Ecto neural progenitor cell (in vitro differentiated cells): ENCODE measurements at regions not wholly inside any gene's neighbourhood (a gene's known extent, or its start where the extent isn't known, plus 50 kb on each side); places are given as distances from the start of the nearest gene placed in this dataset.
A peak's percentile ranks its signal among the peaks of the same experiment; 100 is the strongest.

Experiments
- DNase-seq: peaks from one replicate; pipeline ENCODE4 v3.0.0-alpha.2; 2018; ENCODE audit warnings: low spot score

DNA sequence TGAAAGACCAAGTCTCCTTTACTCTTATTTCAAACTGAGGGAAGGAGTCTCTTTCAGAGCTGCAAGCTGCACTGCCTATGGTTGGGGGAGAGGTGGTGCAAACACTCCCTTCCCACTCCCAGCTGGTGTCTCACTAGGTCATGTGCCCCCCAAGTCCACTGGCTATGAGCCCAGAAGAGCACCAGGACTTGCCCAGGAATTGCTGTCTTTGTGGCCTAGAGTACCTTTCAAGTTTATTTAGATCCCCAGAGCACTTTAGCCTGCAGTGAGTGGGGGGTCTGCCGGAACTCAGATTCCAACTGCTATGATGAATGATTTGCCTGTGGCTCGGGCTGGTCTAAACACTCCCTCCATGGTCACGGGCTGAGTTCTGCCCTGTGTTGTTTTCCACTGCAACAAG lies 192.6 kb upstream of the CITED2 start:
- DNase-seq: no peak

DNA sequence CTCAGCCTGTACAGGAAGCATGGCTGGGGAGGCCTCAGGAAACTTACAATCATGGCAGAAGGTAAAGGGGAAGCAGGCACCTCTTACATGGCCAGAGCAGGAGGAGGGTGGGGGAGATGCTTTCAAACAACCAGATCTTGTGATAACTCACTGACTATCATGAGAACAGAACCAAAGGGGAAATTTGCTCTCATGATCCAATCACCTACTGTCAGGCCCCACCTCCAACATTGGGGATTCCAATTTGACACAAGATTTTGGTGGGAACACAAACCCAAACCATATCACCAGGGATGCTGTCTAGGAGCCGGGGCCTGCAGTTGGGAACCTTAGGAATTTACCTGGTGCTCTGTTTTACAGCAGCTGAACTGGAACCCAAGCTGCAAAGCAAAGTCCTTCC lies 191.1 kb upstream of the CITED2 start:
- DNase-seq: no peak

DNA sequence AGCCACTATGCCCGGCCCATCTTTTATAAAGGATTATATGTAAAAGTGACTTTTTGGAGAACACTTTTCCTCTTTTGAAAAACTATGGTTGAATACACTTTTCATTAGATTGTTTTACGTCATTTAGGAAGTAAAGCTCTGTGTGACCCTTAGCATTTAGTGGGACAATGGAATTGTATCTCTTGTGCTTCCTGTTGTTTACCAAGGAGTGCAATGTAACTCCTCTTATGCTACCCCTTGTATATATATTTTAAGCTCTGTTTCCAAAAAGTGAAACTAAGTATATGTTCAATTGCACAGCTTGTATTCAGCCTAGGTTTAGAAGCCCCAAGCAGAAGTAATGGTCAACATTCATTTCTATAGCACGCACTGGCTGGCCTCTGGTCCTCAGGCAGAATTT lies 183.1 kb upstream of the CITED2 start:
- DNase-seq: no peak

DNA sequence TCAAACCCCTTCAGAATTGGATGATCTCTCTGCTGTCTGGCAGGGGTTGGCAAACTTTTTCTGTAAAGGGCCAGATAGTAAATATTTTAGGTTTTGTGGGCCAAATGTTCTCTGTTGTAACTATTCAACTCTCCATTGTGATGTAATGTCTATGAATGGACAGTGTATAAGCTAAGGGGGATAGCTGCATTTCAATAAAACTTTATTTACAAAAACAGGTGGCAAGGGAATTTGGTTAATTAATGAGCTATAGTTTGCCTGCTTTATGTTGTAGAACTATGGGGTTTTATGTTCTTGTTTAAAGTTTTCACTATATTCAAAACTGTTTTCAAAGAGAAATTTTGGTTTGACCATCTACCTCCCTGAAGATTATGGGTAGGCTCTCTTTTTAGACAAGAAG lies 182.1 kb upstream of the CITED2 start:
- no peak for DNase-seq

DNA sequence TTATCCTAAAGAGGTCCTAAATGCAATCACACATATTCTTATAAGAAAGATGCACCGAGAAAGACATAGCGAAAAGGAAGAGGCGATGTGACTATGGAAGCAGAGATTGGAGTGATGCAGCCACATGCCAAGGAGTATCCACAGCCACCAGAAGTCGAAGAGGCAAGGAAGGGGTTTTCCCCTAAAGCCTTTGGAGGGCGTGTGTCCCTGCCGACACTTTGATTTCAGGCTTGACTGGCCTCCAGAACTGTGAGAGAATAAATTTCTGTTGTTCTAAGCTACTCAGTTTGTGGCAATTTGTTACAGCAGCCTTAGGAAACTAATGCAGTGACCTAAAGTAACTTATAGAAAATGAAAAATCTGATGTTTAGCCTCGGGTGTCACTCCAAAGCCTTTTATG lies 179.5 kb upstream of the CITED2 start:
- DNase-seq: no peak

DNA sequence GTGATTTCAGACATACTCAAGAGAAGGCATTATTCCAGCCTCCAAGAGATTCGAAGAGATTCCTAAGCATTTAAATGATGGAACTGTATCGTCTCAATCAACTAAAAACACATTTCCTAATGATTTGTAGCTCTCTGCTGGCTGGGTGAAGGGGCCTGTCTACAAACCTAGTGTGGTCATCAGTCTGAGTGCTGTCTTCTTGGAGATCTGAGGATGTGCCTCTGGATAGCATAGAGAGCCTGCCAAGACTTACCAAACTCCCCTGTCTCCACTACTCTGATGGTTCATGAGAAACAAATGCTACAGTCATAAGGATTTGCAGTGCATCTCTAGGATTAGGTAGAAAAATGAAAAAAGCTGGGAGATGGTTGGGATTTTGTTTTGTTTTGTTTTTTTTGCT lies 176.9 kb upstream of the CITED2 start:
- DNase-seq: no peak

DNA sequence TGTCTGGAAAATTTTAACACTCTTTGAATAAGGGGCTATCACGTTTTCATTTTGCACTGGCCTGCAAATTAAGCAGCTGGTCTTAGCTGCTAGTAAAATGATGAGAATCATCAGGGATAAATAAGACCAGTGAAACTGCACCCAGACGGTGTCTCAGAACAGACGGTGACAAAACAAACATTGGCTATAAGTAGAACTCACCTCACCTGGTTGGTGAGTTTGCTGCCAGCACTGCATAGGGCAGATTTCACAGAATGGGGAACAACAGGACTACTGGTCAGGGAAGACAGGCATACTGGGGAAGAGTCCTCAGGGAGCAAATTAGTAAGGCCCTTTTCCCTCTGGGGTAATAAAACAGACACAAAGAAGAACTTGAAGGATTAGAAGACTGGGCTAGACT lies 175.9 kb upstream of the CITED2 start:
- no peak for DNase-seq

DNA sequence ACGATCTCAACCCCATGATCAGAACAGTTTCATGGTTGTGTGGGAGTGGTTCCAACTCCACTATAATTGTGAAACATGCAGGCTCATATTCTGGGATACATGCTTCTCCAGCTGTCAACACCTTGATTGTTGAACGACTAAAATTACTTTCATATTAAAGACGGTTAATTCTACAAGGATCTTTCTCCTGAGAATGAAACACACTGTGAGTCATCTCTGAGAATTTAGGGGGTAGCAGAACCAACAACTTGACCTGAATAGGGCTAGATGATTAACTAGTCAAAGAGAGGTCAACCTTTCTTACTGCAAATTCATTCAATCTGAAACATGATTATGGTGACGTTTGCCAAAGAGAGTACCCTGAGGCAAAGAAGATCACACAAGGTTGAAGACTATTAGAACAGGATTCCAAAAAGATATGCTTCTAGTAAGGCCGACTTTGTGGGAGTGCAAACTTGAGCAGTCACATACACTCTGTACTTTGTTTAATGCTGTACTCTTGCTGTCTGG lies 175.2 kb upstream of the CITED2 start:
- no peak for DNase-seq

DNA sequence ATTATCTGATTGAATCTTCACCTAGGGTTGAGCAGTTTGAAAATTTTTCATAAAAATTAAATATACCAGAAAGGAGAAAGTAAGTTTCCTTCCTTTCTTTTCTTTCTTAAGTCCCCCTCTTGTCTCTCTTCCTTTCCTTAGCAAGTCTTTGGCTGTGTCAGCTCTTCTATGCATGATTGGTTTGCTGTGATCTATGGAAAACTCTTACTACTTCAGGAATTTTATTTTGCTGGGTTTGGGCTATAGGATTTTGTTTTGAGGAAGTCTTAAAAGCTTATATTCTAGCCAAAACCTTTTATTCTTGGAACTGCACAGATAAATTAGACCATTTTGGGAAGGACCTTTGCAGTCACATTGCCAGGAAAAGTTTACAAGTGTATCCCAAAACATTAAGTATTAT lies 173.4 kb upstream of the CITED2 start:
- DNase-seq: no peak

DNA sequence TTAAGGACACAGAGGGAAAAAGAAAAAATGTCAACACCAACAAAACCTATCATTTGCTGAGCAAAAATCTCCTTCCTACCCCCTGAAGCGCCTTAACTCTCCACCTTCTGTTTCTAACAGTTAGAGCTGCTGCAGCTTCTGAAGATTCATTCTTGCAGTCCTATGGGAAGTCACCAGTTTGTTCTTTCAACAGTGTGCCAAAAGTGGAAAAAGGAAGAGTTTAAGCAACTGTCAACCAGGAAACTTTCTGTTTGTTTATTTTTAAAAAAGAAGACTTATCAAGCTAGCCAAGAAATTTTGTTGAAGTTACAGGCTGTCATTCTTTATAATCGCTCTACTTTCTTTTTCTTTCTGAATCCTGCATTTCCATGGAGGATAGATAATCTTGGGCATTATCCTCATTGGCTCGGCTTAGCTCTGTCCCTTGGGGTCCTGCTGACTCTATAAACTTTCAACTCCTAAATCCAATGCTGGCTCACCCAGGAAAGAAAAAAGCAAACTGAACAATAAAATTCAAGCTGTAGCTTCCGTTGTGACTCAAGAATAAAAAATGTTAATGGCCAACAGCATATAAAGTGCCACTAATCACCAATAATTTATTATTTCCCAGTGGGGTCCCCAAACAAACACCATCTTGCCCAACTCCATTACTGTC lies 172.8 kb upstream of the CITED2 start:
- DNase-seq: no peak

DNA sequence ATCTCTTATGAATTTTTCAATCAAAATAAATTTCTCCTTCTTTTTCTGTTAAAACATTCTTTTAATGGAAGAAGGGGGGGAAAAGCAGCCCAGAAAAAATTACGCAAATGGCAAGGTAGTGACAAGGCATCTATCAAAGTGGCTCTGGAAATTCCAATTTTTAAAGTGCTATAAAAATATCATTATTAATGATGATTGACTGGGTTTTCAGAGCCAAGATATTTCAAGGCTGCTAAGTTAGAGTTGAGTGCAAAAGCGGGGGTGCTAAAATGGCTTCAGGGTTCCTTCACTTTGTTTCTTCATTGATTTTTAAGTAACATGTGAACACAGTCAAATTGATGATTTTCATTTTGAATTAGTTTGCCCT lies 171.6 kb upstream of the CITED2 start:
- DNase-seq: no peak

DNA sequence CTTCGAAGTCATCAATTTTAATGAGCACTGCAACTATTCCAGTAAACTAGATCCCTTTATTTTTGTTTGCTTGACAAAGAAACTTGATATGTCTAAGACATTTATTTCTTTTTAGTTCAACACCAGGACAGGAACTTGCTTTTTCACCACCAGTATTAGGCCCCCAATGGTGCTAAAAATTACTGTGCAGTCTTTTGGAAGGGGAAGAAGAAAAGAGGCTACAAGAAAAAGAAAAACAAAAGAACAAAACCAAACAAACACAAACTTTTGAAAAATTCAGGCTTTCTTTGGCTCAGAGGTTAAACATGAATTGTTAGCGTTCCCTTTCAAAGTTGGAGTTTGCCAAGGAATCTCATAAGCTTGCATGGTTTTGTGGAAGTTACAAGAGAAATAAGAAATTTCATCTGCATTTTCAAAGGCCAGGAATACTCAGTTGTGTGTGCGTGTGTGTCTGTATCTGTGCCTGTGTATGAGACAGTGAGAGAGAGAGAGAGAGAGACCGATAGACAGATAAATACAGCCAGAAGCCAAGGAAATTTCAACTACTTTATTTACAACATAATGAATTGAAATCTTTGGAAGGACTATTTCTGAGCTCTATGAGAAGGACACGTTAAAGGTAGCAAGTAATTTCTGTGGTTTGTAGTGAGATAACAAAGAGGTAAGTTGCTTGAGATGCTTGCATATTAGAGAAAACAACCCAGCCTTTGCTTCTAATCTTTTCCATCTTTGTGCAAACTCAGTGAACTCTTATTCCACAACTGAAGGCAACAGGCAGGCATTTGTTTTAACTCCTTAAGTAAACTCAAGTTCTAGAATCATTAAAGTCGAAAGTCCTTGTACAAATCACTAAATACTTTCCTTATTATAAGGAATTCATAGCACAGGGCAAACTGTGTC lies 171.0 kb upstream of the CITED2 start:
- DNase-seq: no peak

DNA sequence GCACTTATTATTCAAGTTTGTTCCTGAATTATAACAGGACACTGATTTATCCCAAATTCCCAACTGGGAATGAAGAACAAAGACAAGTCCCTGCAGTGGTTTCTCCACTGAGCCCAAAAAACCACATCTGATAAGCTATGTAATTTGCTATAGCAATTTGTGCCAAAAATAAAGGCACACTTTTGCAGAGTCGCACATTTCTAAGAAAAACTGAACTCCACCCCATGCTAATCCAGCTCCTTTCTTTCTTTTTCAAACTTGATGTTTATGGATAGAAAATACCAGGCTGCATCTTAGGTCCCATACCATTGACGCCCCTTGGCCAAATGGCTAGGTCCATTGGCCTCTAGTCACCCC lies 170.2 kb upstream of the CITED2 start:
- no peak for DNase-seq

DNA sequence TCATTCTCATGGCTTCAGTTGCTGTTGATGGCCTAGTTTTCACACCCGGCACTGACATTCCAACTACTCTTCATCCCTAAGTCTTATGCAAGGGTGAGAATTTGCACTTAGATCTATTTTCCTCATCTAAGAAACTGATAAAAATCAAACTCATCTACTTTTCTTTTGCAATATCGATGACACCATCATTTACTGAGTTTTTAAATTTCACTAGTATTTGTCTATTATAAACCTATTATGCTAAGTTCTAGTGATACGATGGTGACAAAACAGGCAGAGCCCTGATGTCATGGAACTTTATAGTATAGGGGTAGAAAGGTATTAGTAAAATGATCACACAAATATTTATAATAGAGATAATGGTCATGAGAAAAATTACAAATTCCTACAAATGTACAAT lies 167.9 kb upstream of the CITED2 start:
- no peak for DNase-seq

DNA sequence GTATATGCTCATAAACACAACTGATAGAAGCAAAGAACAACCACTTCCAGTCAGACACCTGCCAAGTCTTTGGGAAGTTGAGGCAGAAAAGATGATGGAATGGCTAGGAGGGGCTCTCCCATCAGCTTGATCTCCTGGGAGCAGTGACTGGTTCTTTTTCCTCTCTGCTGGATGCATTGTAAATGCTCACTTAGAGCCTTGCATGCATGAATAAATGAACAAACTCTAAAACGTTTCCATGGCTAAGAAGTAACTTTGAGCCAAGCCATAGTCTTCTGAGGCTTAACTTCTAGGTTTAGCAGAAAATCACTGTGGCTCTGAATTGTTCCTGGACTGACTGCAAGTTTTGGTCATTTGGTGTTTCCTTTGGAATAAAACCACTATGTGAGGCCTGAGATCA lies 166.4 kb upstream of the CITED2 start:
- DNase-seq: no peak

DNA sequence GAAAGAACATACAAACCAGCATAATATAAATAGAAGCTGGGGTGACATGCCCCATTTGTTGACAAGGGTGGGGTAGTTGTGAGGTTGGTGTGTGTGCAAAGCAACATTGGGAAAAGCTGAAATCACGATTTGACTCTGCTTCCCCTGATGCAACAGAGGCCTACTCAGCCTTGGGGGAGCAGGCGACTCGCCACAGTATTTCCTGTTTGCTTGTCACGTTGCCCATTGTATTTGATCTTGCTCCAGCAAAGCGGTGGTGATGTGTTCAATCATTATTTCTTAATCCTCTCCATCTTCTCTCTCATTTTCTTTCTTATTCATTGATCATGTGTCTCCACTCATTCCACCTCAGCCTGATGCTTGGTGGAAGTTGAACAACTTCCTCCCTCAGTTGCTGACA lies 165.8 kb upstream of the CITED2 start:
- no peak for DNase-seq

DNA sequence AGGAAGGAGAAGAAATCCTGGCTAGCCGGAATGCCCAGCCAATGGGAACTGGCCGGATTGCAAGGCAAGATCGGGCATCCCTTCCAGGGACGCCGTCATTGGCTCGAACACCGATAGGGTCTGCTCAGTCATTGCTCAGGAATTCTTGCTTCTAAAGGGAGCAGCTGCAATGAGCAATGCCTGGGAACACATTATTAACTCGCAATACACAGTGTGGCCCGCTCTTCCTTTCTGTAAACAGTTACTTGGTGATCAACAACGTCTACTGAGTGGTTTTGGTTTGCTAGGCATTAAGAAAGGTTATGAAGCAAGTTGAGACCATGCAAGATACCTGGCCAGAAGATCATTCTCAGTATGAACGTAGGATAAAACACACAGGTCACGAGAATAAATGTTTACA lies 165.4 kb upstream of the CITED2 start:
- DNase-seq: peak; percentile 49

DNA sequence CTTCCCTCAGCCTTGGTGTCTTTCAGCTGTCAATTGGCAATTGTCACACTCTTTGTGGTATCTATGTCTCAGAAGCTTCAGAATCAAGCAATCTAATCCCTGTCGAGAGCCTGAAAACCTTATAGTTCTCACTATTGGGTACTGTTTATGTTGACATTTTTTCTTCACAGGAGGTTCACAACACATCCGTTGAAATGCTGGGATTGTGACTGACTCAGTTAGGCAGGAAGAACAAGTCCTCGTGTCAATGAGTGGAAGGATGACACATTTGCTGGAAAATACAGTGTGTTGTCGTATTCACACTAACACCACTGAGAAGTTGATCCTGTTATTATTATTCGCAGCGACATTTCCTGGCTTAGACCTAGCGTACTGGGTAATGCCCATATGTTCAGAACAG lies 163.9 kb upstream of the CITED2 start:
- no peak for DNase-seq

DNA sequence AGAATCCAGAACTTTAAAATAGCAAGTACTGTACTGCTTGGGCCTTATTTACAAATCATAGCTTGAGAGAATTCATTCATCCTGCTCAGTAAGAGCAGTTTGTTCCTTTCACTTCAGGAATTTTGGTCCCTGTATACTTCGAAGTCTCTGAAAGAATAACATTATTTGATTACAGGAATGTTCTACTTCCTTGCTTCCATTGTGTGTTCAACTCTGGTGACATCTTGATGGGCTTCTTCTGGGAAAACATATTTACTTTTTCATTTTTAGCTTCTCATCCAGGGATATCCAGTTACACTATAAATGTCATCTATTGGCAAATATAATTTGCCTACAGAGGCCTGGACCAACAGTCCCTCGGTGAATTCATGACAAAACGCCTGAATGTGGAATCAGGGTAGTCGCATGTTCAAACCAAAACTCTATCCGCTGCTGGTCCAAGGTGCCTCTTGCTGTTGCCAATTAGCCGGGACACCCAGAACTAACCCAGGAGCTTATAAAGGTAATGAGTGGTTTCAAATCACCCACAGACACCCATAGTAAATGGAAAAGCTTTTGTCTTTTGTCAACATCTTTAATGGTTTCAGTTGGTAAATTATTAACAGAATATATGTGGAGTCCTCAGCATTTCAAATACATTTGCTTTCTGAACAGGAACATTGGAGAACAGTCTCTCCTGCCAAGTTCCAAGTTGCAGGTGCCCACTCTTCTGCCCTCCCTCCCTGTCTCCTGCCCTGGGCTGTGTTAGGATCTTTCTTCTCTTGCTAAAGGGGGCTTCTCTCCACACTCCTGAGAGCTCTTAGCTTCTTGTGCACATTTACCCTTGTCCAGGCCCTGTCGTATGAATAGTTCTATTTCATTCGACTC lies 162.5 kb upstream of the CITED2 start:
- DNase-seq: no peak

DNA sequence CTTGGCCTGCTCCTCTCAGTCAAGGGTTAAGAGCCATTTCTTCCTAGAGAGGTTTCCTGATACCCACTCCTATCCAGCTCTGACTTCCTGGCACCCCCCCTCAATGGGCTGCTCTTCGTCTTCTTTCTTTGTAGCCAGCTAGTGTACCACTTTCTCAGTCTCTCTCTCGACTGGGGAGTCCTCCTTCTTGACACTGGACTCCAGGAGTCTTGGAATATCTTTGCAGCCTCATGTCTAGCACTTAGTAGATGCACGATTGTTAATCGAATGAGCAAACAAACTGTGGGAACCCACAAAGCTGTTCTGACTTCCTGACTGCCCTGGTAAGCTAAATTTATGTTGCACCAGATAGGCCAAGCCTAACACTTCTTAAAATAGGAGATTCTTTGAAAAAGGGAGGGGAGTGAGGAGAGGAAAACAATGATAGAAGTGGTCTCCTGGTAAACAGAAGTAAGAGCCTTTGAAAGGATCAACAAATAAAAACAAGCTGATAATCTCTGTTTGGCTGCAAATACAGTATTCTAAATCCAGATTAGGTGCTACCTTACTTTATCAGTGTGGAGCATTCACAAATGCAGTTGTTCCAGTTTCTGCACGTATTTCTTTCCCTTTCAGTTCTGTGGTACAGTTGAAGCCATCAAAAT lies 160.1 kb upstream of the CITED2 start:
- no peak for DNase-seq

DNA sequence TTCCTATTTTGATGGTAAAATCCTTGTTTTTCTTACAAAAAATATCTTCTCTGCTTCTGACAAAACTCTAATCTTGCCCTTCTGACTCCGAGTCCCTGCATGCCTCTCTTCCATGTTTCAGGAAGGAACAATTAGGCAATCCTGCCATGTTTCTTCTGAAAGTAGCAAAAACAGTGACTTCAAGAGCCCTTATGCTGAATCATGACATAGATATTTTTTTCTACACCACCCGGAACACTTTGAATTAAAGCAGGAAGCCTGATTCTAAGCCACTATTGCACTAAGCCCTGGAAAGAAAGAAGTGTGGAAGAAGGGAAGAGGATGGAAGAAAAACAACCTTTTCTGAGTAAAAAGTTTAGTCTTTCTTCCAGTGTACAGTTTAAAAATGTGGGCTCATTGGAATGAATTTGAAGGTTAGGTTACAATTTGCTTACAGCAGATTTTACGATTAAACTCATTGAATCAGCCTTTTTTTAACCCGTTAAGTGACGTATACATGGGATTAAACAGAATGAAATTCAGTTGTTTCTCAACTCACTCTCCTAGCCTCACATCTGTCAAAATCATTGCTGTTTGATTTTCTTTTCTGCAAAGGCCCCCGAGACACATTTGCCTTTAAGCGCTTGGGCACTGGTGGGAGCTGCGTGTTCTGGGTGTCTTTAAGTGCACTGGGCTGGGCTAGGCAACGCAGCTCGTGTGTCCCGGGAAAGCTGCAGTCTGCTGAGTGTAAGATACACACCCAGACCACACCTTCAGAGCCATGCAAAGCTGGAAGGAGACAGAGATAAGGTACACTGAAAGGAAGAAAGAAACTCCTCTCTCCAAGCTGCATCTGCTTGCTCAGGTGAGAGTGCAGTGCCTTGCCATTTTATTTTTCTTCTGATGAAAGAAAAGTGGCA lies 159.4 kb upstream of the CITED2 start:
- DNase-seq: peak; percentile 49
